Activated naive CD8-positive, alpha-beta T cell treated with anti-CD3 and anti-CD28 coated beads, Interleukin-2, amount 50 U/mL, for 24 hours (primary cell): ENCODE measurements at regions not wholly inside any gene's neighbourhood (a gene's known extent, or its start where the extent isn't known, plus 50 kb on each side); places are given as distances from the start of the nearest gene placed in this dataset.
"Not testable (repeated sequence)": the region's sequence is repeated elsewhere in the genome, so short reads cannot be mapped to it uniquely, and the experiment has no call there.

Experiments
- ATAC-seq: fragments of 150-1000 bp; cut with Tn5 transposase; one replicate; pipeline ENCODE4 v1.10.0; 2021
- DNase-seq: peaks from one replicate; pipeline ENCODE4 v3.0.0; 2021
- H3K27ac Mint-ChIP-seq: one replicate; pipeline ENCODE4 v1.8.0; 2021; ENCODE audit warnings: mild to moderate bottlenecking, mixed read lengths
- H3K27me3 Mint-ChIP-seq: one replicate; pipeline ENCODE4 v1.8.0; 2021; ENCODE audit warnings: mixed read lengths
- H3K36me3 Mint-ChIP-seq: one replicate; pipeline ENCODE4 v1.8.0; 2021; ENCODE audit warnings: low read depth, mixed read lengths
- H3K4me1 Mint-ChIP-seq: one replicate; pipeline ENCODE4 v1.8.0; 2021; ENCODE audit warnings: mixed read lengths
- H3K4me3 Mint-ChIP-seq: one replicate; pipeline ENCODE4 v1.8.0; 2021; ENCODE audit warnings: mild to moderate bottlenecking, moderate library complexity, mixed read lengths
- H3K9me3 Mint-ChIP-seq: one replicate; pipeline ENCODE4 v1.8.0; 2021; ENCODE audit warnings: mixed read lengths

- H3K4me3 Mint-ChIP-seq, H3K27me3 Mint-ChIP-seq, DNase-seq, H3K9me3 Mint-ChIP-seq, ATAC-seq, H3K27ac Mint-ChIP-seq, H3K36me3 Mint-ChIP-seq, H3K4me1 Mint-ChIP-seq: not testable (repeated sequence)
These were observed 154.6 kb upstream of the POGK start for GRCh38 chr1:166684669-166685068.

DNA sequence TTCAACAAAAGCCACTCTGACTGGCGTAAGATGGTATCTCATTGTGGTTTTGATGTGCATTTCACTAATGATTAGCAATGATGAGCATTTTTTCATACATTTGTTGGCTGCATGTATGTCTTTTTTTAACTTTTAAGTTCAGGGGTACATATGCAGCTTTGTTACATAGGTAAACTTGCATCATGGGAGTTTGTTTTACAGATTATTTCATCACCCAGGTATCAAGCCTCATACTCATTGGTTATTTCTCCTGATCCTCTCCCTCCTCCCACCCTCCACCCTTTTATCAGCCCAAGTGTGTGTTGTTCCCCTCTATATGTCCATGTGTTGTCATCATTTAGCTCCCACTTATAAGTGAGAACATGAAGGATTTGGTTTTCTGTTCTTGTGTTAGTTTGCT, 154.1 kb upstream of the POGK start:
- H3K9me3 Mint-ChIP-seq, result peaks cover 6% of the 10 kb centered on the region

DNA sequence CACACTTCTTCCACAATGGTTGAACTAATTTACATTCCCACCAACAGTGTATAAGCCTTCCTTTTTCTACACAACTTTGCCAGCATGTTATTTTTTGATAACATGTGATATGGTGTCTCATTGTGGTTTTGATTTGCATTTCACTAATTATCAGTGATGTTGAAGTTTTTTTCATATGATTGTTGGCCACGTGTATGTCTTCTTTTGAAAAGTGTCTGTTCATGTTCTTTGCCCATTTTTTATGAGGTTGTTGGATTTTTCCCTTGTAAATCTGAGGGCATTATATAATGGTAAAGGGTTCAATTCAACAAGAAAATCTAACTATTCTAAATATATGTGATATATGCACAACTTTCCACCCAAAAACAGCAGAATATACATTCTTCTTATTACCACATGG, 153.4 kb upstream of the POGK start:
- H3K36me3 Mint-ChIP-seq, H3K27ac Mint-ChIP-seq, ATAC-seq, H3K4me1 Mint-ChIP-seq, H3K9me3 Mint-ChIP-seq, H3K4me3 Mint-ChIP-seq, DNase-seq: not testable (repeated sequence)
- H3K27me3 Mint-ChIP-seq, result peaks cover 14% of the 10 kb centered on the region

More for the DNA sequence above, 154.1 kb upstream of the POGK start:
- peaks cover 11% of the 10 kb centered on the region for H3K27me3 Mint-ChIP-seq
- no peaks in the 10 kb centered on the region for H3K4me1 Mint-ChIP-seq
- no peak overlapping the region for H3K27ac Mint-ChIP-seq
- DNase-seq (no peak), ATAC-seq (no peak)
- no peak overlapping the region for H3K4me3 Mint-ChIP-seq
- H3K36me3 Mint-ChIP-seq, result no peaks in the 10 kb centered on the region

DNA sequence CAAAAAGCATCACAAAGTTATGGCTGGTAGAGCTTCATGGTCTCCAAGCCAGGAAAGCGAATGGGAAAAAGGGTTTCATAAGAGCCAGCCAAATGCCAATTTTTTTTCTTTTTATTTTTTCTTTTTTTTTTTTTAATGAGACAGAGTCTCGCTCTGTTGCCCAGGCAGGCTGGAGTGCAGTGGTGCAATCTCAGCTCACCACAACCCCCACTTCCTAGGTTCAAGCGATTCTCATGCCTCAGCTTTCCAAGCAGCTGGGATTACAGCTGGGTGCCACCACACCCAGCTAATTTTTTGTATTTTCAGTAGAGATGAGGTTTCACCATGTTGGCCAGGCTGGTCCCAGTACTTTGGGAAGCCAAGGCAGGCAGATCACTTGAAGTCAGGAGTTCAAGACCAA, 148.7 kb upstream of the POGK start:
- not testable (repeated sequence) for H3K27ac Mint-ChIP-seq, H3K4me3 Mint-ChIP-seq, H3K4me1 Mint-ChIP-seq, DNase-seq, ATAC-seq, H3K9me3 Mint-ChIP-seq, H3K36me3 Mint-ChIP-seq
- peaks cover 18% of the 10 kb centered on the region for H3K27me3 Mint-ChIP-seq

DNA sequence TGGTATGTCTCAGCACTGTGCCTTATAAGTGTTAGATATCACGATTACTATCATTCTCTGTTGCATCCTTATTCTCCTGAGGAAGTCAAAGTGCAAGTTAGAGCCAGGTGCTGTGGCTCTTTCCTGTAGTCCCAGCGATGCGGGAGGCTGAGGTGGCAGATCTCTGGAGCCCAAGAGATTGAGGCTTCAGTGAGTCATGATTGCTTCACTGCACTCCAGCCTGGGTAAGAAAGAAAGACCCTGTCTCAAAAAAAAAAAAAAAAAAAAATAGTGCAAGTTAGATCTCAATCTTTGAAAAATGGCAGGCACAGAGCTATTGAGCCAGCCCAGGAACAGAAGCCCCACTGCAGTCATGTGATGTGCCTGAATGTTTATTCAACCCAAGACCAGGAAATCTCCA, 147.8 kb upstream of the POGK start:
- Mint-ChIP-seq H3K9me3 (peaks cover 1% of the 10 kb centered on the region), H3K27me3 (peaks cover 17% of the 10 kb centered on the region), H3K4me1 (no peaks in the 10 kb centered on the region), H3K36me3 (no peaks in the 10 kb centered on the region), H3K4me3 (no peak overlapping the region), H3K27ac (no peak overlapping the region)
- DNase-seq (no peak), ATAC-seq (no peak)

GRCh38 chr1:166692346-166692745, 146.9 kb upstream of the POGK start:
- H3K27ac Mint-ChIP-seq, result no peak overlapping the region
- no peaks in the 10 kb centered on the region for H3K36me3 Mint-ChIP-seq
- H3K4me3 Mint-ChIP-seq, result no peak overlapping the region
- H3K4me1 Mint-ChIP-seq, result no peaks in the 10 kb centered on the region
- DNase-seq, result no peak
- peaks cover 15% of the 10 kb centered on the region for H3K27me3 Mint-ChIP-seq
- H3K9me3 Mint-ChIP-seq, result no peaks in the 10 kb centered on the region
- ATAC-seq, result no peak

DNA sequence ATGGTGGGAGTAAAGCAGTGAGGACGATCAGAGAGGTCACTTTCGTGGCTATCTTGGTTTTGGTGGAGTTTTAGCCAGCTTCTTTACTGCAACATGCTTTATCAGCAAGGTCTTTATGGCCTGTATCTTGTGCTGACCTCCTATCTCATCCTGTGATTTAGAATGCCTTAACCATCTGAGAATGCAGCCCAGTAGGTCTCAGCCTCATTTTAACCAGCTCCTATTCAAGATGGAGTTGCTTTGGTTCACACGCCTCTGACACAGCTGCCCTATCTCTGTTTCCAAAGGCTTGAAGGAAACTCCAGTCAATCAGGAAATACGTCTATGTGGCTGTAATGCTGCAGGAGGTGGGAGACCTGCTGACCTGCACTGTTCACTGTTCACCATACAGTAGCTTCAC, 146.1 kb upstream of the POGK start:
- no peak overlapping the region for H3K27ac Mint-ChIP-seq
- no peaks in the 10 kb centered on the region for H3K36me3 Mint-ChIP-seq
- peaks cover 11% of the 10 kb centered on the region for H3K27me3 Mint-ChIP-seq
- no peaks in the 10 kb centered on the region for H3K9me3 Mint-ChIP-seq
- DNase-seq (no peak), ATAC-seq (no peak)
- H3K4me1 Mint-ChIP-seq, result no peaks in the 10 kb centered on the region
- H3K4me3 Mint-ChIP-seq, result no peak overlapping the region

DNA sequence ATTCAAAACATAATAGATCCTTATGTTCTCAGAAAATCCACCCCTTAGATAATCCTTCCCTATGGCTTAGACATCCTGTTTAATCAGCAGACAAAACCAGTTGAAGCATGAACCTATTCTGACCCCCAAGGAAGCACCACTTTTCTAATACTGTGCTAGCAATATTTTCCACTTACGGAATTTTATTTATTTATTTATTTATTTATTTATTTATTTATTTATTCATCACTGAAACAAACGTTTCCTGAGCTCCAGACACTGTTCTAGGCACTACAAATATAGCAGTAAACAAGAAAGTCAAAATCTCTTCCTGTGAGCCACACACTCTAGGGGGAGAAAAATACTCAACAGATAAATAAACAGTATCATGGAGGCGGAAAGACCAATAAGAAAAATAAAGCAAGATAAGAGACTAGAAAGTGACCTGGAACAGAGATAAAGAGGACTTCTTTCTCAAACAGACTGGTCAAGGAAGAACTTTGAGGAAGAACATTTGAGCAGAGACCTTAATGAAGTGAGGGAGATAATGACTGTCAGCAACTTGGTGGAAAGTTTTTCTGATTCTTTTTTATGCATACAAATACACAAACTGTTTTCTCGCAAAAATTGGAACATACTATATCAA, 145.5 kb upstream of the POGK start:
- Mint-ChIP-seq H3K9me3 (no peaks in the 10 kb centered on the region), H3K4me1 (no peaks in the 10 kb centered on the region)
- no peak for ATAC-seq

GRCh38 chr1:166695115-166695514, 144.2 kb upstream of the POGK start:
- Mint-ChIP-seq H3K4me1 (no peaks in the 10 kb centered on the region), H3K27ac (no peak overlapping the region), H3K4me3 (no peak overlapping the region), H3K9me3 (no peaks in the 10 kb centered on the region), H3K27me3 (peaks cover 10% of the 10 kb centered on the region), H3K36me3 (no peaks in the 10 kb centered on the region)
- ATAC-seq (no peak), DNase-seq (no peak)

More for the DNA sequence above, 145.5 kb upstream of the POGK start:
- H3K4me3 Mint-ChIP-seq, result no peak overlapping the region
- no peak overlapping the region for H3K27ac Mint-ChIP-seq
- peaks cover 11% of the 10 kb centered on the region for H3K27me3 Mint-ChIP-seq
- no peak for DNase-seq
- no peaks in the 10 kb centered on the region for H3K36me3 Mint-ChIP-seq

GRCh38 chr1:166695834-166696233, 143.4 kb upstream of the POGK start:
- not testable (repeated sequence) for H3K4me3 Mint-ChIP-seq, H3K4me1 Mint-ChIP-seq, H3K27ac Mint-ChIP-seq, H3K27me3 Mint-ChIP-seq, H3K36me3 Mint-ChIP-seq, DNase-seq, H3K9me3 Mint-ChIP-seq, ATAC-seq

DNA sequence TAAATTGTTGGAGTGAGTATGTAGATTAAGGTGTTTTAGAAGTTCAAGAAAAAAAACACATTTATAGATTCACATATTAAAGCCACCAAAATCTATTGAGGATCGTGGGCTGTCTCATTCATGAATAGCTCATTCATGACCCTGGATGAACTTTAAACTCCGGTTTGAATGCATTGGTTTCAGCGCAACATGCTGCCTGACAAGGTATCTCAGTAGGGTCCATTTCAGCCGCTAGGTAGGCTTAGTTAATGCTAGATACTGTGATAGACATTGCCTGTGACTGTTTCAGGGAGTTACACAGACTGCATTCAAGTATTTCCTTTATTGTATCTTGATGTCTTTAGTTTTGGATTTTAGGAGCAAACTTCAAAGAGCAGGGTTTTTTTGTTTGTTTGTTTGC, 140.5 kb upstream of the POGK start:
- Mint-ChIP-seq H3K27me3 (peaks cover 14% of the 10 kb centered on the region), H3K4me1 (no peaks in the 10 kb centered on the region)

DNA sequence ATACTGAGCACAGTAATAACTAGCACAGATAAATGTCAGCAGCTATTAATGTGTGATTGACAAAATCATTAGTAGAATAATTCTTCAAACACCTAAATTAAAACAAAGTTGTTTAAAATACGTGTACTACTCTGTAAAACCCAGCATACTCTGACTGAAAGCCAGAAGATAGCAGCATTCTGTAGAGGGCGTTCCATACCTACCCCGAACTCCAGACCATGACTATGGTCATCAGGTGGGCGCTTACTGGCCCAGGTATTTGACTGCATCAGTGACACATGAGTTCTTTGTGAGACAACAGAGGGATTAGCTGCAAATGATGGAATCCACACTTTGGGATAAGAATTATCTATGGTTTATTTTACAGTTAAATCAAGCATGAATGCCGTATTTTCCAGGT, 139.7 kb upstream of the POGK start:
- Mint-ChIP-seq H3K4me3 (no peak overlapping the region), H3K9me3 (no peaks in the 10 kb centered on the region), H3K27me3 (peaks cover 16% of the 10 kb centered on the region), H3K4me1 (no peaks in the 10 kb centered on the region), H3K27ac (no peak overlapping the region), H3K36me3 (no peaks in the 10 kb centered on the region)
- DNase-seq (no peak), ATAC-seq (no peak)

More for the DNA sequence above, 140.5 kb upstream of the POGK start:
- Mint-ChIP-seq H3K36me3 (no peaks in the 10 kb centered on the region), H3K9me3 (no peaks in the 10 kb centered on the region), H3K27ac (no peak overlapping the region), H3K4me3 (no peak overlapping the region)
- ATAC-seq (no peak), DNase-seq (no peak)

DNA sequence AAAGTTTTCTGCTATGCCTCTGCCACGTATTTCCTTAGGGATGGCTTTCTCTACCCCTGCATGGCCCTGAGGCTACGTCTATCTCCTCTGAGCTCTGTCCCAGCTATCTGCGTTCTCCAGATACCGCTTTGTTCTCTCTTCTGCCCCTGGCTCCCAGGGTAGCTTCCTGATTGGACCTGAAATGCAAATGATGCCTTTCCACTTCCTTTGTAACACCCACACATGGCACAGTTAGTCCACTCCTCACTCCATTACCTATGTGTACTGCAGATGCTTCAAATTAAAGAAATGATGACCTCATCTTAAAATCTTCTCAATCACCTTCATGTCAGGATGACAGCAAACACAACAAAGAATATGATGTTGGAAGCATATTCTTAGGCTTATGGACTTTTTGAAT, 138.6 kb upstream of the POGK start:
- DNase-seq (no peak), ATAC-seq (no peak)
- Mint-ChIP-seq H3K4me3 (no peak overlapping the region), H3K4me1 (no peaks in the 10 kb centered on the region), H3K27me3 (peaks cover 22% of the 10 kb centered on the region), H3K36me3 (no peaks in the 10 kb centered on the region), H3K27ac (no peak overlapping the region), H3K9me3 (no peaks in the 10 kb centered on the region)

DNA sequence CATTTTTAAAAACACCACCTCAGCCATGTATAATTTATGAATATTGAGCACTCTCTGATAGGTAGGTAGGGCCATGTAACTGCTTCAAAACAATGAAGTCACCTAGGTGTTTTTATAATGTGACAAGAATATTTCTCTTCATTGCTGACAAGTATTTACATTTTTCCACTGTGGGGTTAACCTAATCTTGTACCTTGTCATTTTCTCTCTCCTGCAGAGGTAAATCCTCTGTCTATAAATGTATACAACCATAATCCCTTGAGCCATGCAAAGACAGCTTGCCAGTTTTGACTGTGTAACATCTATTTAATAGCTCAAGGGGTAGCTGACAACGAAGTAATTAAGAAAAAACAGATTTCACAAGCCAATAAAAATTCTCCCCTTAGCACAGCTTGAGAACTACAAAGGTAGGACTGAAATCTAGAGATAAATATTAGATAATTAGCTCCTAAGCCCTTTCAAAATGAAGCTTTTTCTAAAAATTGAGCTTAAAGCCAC, 137.6 kb upstream of the POGK start:
- Mint-ChIP-seq H3K36me3 (no peaks in the 10 kb centered on the region), H3K4me3 (no peak overlapping the region), H3K9me3 (no peaks in the 10 kb centered on the region), H3K27ac (no peak overlapping the region), H3K4me1 (no peaks in the 10 kb centered on the region), H3K27me3 (peaks cover 21% of the 10 kb centered on the region)
- ATAC-seq (no peak), DNase-seq (no peak)

GRCh38 chr1:166703141-166703540, 136.1 kb upstream of the POGK start:
- no peaks in the 10 kb centered on the region for H3K9me3 Mint-ChIP-seq
- no peak overlapping the region for H3K4me3 Mint-ChIP-seq
- no peak for ATAC-seq
- no peaks in the 10 kb centered on the region for H3K4me1 Mint-ChIP-seq
- no peaks in the 10 kb centered on the region for H3K36me3 Mint-ChIP-seq
- no peak overlapping the region for H3K27ac Mint-ChIP-seq
- H3K27me3 Mint-ChIP-seq, result peaks cover 25% of the 10 kb centered on the region
- DNase-seq, result no peak
